Left colon (tissue), 2 donors: ENCODE measurements at regions not wholly inside any gene's neighbourhood (a gene's known extent, or its start where the extent isn't known, plus 50 kb on each side); places are given as distances from the start of the nearest gene placed in this dataset.

Source experiments
- ATAC-seq: fragments of 200-7000 bp; cut with Tn5 transposase; one replicate; pipeline ENCODE4 v1.9.1; 2020; ENCODE audit warnings: mild to moderate bottlenecking, moderate library complexity
- DNase-seq, 2 donors: peaks; one replicate each; pipeline ENCODE4 v3.0.0-alpha.2; 2020
- intact Hi-C, 2 donors: fragments of 100-400 bp; cut with DNase I in 1 of 2; cut with micrococcal nuclease in 1 of 2; formaldehyde crosslinking; loops; one replicate each; pipeline versions ENCODE4 v1.11.2 to v1.14.0; 2022; cut with DNase I, micrococcal nuclease
- donor health status: DM: no; HTN: no; CAD: no.
- donor health status: DM: yes; HTN: yes; CAD: no.

DNA sequence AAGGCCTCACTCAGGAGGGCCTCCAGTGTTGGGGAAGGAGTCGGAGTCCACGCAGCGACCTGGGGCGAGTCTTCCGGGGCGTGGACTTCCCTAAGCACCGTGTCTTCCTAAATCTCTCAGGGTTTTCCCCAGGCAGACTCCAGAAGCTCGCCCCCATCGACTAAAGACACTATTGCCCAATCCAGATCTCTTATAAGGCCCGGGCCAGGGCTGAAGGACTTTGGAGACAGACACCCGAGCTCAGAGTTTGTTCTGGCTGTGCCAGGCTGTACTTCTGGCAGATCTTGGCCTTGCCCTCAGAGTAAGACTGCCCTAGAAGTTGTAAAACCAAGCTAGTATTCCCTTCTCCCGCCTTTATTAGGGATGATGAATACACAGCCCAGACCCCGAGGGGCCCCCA, 191.4 kb downstream of the BUD13 start:
- DNase-seq (no peak), ATAC-seq (no peak)
- intact Hi-C loops: no loop called here

- ATAC-seq (no peak), DNase-seq (no peak)
- intact Hi-C loops: no loop called here
Observed at GRCh38 chr11:116580799-116581198, 192.0 kb downstream of the BUD13 start.

DNA sequence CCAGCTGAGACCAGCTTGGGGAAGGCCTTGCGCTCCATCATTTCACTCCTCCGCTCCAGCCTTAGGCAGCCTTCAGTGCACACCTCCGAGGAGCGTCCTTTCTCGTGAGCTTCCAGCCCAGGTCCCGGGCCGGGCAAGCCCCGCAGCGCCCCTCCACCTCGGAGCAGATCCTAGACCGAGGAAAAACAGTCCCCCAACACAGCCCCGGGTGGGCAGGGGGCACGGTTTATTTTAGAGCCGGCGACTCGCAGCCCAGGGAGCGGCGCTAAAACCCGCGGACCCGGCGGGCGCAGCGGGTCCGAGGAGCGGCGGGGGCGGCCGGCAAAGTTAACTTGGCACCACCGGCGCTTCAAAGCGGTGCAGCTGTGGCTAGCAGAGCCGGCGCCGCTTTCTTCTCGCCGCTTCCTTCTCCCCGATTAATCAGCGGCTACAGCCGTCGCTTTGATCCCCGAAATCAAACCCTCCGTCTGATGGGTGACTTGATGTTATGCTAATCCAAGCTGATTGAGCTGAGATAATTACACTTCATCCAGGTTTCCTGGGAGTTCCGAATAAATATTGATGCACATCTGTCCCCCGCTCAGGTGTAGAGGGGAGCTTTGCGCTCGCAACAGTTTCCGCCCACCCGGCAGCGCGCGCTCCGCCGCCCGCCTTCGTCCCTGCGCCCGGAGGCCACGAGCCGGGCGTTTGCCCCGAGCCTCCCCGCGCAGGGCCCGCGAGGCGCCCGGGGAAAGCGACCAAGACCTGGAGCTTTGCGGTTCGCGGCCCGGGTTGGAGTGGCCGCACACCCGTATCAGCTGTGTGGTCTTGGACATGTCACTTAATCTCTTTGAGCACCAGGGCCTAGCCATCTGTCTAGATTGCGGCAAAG, 192.7 kb downstream of the BUD13 start:
- DNase-seq (no peak), ATAC-seq (no peak)
- intact Hi-C loops: no loop called here

DNA sequence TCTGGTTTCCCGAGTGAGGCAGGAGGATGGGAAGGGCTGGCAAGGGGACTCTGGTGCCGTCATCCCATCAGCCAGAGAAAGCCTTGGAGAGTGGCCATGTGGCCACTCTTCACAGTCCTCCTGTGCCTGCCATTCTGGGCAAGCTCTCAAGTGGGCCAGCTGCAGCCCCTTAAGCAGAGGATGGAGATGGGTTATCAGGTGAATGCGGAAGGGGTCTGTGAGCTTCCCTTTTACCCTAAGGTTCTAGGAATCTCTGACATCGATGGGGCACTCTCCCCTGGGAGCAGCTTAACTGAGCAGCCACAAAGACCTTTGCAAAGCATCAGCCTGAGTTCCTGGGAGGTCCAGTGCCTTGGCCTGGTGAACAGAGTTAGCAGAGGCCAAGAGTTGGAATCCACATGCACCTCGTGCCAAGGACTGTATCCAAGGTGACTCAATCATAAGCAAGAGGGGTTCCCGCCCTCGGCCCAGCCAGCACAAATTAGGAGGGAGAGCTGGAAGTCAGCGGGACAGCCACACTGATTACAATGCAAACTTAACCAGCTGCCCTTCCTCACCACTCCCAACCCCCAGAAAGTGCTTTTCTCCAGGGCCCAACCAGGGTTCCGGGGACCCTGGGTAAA, 193.6 kb downstream of the BUD13 start:
- no peak for ATAC-seq
- no peak for DNase-seq
- intact Hi-C loops: no loop called here

DNA sequence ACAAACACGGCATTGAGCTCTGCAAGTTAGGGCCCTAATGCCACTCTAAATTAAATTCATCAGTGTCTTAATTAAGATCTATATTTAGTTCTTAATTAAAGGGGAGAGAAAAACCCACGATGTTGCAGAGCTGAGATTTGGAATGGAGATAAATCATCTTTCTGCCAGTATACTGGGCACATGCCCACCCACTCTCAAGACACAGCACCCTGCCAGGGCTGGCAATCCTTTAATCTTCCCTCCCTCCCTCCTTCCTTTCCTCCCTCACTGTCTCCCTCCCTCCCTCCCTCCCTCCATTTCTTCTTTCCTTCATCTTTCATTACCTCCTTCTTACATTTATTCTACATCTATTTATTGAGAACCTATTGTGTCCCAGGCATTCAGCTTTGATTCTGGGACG, 194.8 kb downstream of the BUD13 start:
- ATAC-seq (no peak), DNase-seq (no peak)
- intact Hi-C loops: no loop called here

DNA sequence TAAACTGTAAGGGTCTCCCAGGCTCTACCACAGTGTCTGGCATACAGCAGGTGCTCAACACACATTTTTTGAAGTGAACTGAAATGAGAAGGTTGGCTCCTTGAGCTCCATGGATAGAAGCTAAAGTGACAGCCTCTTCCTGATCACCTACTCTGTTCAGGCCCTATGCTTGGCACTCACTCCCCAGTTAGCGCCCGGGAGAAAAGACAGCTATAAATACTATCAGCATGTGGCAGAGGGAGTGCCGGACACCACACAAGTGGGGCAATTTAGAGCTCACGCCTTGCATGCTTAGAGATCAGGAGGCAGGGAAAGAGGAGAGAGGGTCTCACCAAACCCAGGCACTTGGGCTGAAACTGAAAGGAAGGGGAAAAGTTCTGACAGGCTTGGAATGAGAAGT, 195.5 kb downstream of the BUD13 start:
- intact Hi-C loops: no loop called here
- no peak for ATAC-seq
- DNase-seq: no peak

GRCh38 chr11:116576526-116576925, 196.3 kb downstream of the BUD13 start:
- intact Hi-C loops: no loop called here
- no peak for ATAC-seq
- DNase-seq: no peak

DNA sequence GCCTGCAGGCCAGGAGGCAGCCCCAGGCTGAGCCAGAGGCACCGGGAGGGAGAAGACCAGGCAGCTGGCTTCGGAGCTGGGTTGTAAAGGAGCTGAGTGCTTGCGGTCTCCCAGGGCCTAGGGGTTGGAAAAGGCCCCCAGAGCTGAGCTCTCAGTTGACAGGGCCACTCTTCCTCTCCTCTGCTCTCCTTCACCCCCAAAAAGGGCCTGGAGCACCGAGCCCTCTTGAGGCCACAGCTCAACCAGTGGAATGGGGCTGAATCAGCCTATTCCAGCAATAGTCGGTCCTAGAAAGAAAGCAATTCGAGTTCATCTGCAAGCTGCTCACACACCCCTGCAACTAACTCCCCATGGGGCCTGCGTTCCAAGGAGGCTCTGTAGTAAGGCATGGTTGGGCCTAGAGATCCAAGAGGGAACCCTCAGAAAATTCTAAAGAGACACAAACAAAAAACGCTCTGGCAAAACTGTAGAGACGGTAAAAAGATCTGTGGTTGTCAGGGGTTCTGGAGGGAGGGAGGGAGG, 205.0 kb downstream of the BUD13 start:
- intact Hi-C loops: no loop called here
- ATAC-seq: no peak

GRCh38 chr11:116563712-116564047, 209.1 kb downstream of the BUD13 start:
- intact Hi-C loops: no loop called here
- no peak for ATAC-seq
- DNase-seq: no peak

More for the DNA sequence above, 205.0 kb downstream of the BUD13 start:
- no peak for DNase-seq

DNA sequence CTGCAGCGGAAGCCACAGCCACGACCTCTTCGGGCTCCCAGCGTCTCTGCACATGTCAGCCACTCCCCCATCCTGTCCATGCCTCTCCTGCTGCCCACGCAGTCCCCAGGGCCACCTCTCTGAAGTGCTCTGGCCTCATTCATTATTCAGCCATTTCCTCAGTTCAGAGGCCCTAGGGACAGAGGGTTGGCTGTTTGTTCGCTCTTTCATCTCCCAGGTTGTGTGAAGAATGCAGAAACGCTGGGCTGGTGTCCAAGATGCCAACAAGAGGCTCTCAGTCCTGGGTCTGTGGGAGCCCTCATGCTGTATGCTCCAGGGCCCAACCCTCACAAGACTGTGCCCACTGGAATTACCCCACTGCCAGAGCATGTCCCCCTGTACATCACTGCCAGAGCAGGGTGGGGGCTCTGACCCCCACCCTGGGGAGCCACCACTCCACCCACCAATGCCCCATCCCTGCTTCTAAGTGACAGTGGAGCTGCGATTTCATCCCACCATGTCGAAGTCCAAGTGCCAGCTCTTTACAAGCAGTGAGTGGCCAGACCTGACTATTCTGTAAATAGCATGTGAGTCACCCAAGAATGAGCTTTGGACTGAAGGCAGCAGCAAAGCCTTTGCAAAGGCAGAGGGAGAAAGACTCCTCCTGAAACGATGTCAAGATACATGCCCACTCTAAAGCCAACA, 209.6 kb downstream of the BUD13 start:
- intact Hi-C loops: no loop called here
- DNase-seq (no peak), ATAC-seq (peak; percentile 87)

DNA sequence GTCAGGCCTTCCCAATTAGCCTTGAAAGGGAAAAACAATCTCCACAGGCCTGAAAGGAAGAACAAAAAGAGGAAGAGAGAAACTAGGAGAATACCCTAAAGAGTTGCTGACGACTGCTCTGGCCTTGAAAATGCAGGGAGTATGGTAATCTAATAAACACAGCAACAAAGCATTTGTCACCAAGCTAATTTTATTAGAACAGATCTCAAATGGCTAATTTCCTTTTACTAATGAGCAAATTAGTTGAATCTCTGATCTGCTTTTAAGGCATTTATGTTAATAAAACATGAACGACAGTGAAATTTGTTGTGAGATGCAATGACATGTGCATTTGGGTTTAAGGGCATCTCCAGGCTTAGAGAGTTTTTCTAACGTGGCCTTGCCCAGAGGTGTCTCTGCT, 212.2 kb downstream of the BUD13 start:
- DNase-seq (no peak), ATAC-seq (no peak)
- intact Hi-C loops: no loop called here

GRCh38 chr11:116558504-116559211, 214.1 kb downstream of the BUD13 start:
- ATAC-seq (no peak), DNase-seq (no peak)
- intact Hi-C loops: no loop called here

GRCh38 chr11:116557282-116557681, 215.5 kb downstream of the BUD13 start:
- intact Hi-C loops: no loop called here
- ATAC-seq (no peak), DNase-seq (no peak)

- ATAC-seq (no peak), DNase-seq (no peak)
- intact Hi-C loops: no loop called here
Observed at GRCh38 chr11:116556483-116556882, 216.3 kb downstream of the BUD13 start.

GRCh38 chr11:116553482-116553881, 219.3 kb downstream of the BUD13 start:
- intact Hi-C loops: no loop called here
- no peak for DNase-seq
- ATAC-seq: no peak

GRCh38 chr11:116551576-116551975, 221.2 kb downstream of the BUD13 start:
- intact Hi-C loops: no loop called here
- ATAC-seq (no peak), DNase-seq (no peak)

DNA sequence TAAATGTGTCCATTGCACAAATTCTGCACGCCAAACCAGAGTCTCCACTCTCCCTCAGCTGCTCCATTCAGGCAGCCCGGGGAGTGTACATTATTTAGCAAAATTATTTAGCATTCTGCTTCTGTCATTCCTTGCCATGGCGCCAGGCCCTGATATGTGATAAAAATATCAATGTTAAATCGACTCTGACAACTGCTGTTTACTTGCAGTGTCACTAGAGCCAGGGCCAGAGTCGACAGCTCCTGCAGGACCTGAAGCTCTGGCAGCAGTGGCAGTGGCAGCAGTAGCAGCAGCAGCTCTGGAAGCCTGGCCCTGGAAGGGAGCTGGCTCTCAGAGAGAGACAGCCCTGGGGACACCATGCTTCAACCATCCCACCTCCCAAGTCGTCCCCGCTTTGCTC, 224.5 kb downstream of the BUD13 start:
- DNase-seq (no peak), ATAC-seq (no peak)
- intact Hi-C loops: no loop called here

GRCh38 chr11:116547571-116547970, 225.2 kb downstream of the BUD13 start:
- ATAC-seq (no peak), DNase-seq (no peak)
- intact Hi-C loops: no loop called here

GRCh38 chr11:116545912-116546311, 226.9 kb downstream of the BUD13 start:
- ATAC-seq: no peak
- intact Hi-C loops: no loop called here

More at GRCh38 chr11:116545912-116546311, 226.9 kb downstream of the BUD13 start:
- no peak for DNase-seq
